H1 (cell line): ENCODE measurements at regions not wholly inside any gene's neighbourhood (a gene's known extent, or its start where the extent isn't known, plus 50 kb on each side); places are given as distances from the start of the nearest gene placed in this dataset.

Source experiments
- CTCF ChIA-PET: fragments of 300-600 bp; sonication (Branson Sonifier 250); formaldehyde crosslinking; loops from one replicate; lab custom pipeline; 2021; ENCODE audit not compliant: partially characterized antibody; lab: Charles Lee
- POLR2A ChIA-PET: fragments of 300-600 bp; sonication (Branson Sonifier 250); formaldehyde crosslinking; loops from one replicate; lab custom pipeline; 2021; ENCODE audit warnings: inconsistent platforms; ENCODE audit not compliant: partially characterized antibody; lab: Charles Lee
- DNase-seq, 2 experiments: peaks; one replicate each; pipeline versions ENCODE4 v3.0.0 to v3.0.0-alpha.2; 2010 to 2022; ENCODE audit warnings: low spot score in 2 of 2, low read depth in 1 of 2, mixed read lengths in 1 of 2
- FAIRE-seq: peaks from 2 replicates; lab custom pipeline; 2011; peaks lifted over from hg19 to GRCh38; lab: Jason Lieb, UNC
- H2AFZ ChIP-seq: 2 replicates; pipeline ENCODE4 v1.8.1; 2012; ENCODE audit warnings: low read length, inconsistent platforms
- H2AK5ac ChIP-seq: 2 replicates; pipeline ENCODE4 v1.6.1; 2013; ENCODE audit warnings: low read depth, low read length
- H2BK120ac ChIP-seq: replicated peaks from 2 replicates; pipeline ENCODE3; 2013; ENCODE audit warnings: low read depth, low read length, inconsistent platforms
- H2BK12ac ChIP-seq: 2 replicates; pipeline ENCODE4 v1.6.1; 2013; ENCODE audit warnings: low read depth, low read length
- H2BK15ac ChIP-seq: 2 replicates; pipeline ENCODE4 v1.6.1; 2013; ENCODE audit warnings: low read length
- H2BK20ac ChIP-seq: 2 replicates; pipeline ENCODE4 v1.6.1; 2013; ENCODE audit warnings: low read length
- H2BK5ac ChIP-seq: 2 replicates; pipeline ENCODE4 v1.6.1; 2013; ENCODE audit warnings: low read depth, low read length
- H3K14ac ChIP-seq: 2 replicates; pipeline ENCODE4 v1.6.1; 2013; ENCODE audit warnings: inconsistent platforms; ENCODE audit not compliant: insufficient read length
- H3K18ac ChIP-seq: 2 replicates; pipeline ENCODE4 v1.6.1; 2013; ENCODE audit warnings: low read length; ENCODE audit errors: extremely low read depth
- H3K23ac ChIP-seq: 2 replicates; pipeline ENCODE4 v1.6.1; 2013; ENCODE audit warnings: inconsistent platforms; ENCODE audit not compliant: insufficient read length
- H3K23me2 ChIP-seq: 2 replicates; pipeline ENCODE4 v1.6.1; 2013; ENCODE audit warnings: low read depth, low read length
- H3K27ac ChIP-seq: 2 replicates; pipeline ENCODE4 v1.6.1; 2011; ENCODE audit warnings: low read depth, low read length, inconsistent platforms
- H3K27me3 ChIP-seq, 4 experiments: replicated peaks in 1 of 4; 1 replicate in 1 of 4; 2 replicates in 3 of 4; pipeline versions ENCODE4 v1.6.1 to v1.8.1; 2011 to 2013; ENCODE audit warnings: low read length in 3 of 4, mild to moderate bottlenecking in 3 of 4, inconsistent platforms in 2 of 4, mixed read lengths in 2 of 4, moderate library complexity in 1 of 4; ENCODE audit not compliant: control insufficient read depth in 3 of 4, insufficient read depth in 3 of 4; ENCODE audit errors: extremely low read depth in 1 of 4
- H3K36me3 ChIP-seq, 4 experiments: 2 replicates each; pipeline versions ENCODE4 v1.6.1 to v1.8.1; 2011 to 2013; ENCODE audit warnings: mild to moderate bottlenecking in 4 of 4, low read length in 3 of 4, moderate library complexity in 2 of 4, control low read depth in 1 of 4, inconsistent platforms in 1 of 4; ENCODE audit not compliant: insufficient read depth in 4 of 4, control insufficient read depth in 2 of 4
- H3K4ac ChIP-seq: replicated peaks from 2 replicates; pipeline ENCODE3; 2013; ENCODE audit warnings: low read length, low read depth, mixed read lengths, inconsistent platforms; ENCODE audit not compliant: insufficient read length
- H3K4me1 ChIP-seq, 4 experiments: replicated peaks in 1 of 4; 1 replicate in 1 of 4; 2 replicates in 3 of 4; pipeline versions ENCODE4 v1.6.1 to v1.8.1; 2011 to 2013; ENCODE audit warnings: low read length in 3 of 4, inconsistent platforms in 2 of 4, mixed read lengths in 1 of 4; ENCODE audit not compliant: insufficient read depth in 4 of 4, control insufficient read depth in 3 of 4
- H3K4me2 ChIP-seq, 2 experiments: 2 replicates each; pipeline versions ENCODE4 v1.6.1 to v1.8.1; 2011 to 2013; ENCODE audit warnings: low read depth in 2 of 2, low read length in 2 of 2, control low read depth in 1 of 2, inconsistent platforms in 1 of 2, mild to moderate bottlenecking in 1 of 2; ENCODE audit not compliant: insufficient read depth in 1 of 2
- H3K4me3 ChIP-seq, 4 experiments: fragments of 200-600, 300-600 bp in 1 of 4; sonication (generic), shearing (Covaris generic), sonication (Bioruptor Twin) in 1 of 4; 2 replicates each; pipeline versions ENCODE4 v1.5.1 to v1.8.1; 2011 to 2016; ENCODE audit warnings: low read length in 4 of 4, low read depth in 3 of 4, control low read depth in 2 of 4, inconsistent platforms in 2 of 4, mild to moderate bottlenecking in 2 of 4, mixed read lengths in 1 of 4, moderate library complexity in 1 of 4; ENCODE audit not compliant: insufficient read depth in 2 of 4; ENCODE audit errors: extremely low read depth in 1 of 4
- H3K56ac ChIP-seq: replicated peaks from 2 replicates; pipeline ENCODE3; 2013; ENCODE audit warnings: low read depth, mild to moderate bottlenecking, mixed read lengths, low read length, inconsistent platforms; ENCODE audit not compliant: insufficient read length
- H3K79me1 ChIP-seq: 2 replicates; pipeline ENCODE4 v1.6.1; 2013; ENCODE audit warnings: low read depth, low read length, control low read depth
- H3K79me2 ChIP-seq, 2 experiments: 2 replicates each; pipeline versions ENCODE4 v1.6.1 to v1.8.1; 2012 to 2013; ENCODE audit warnings: low read length in 2 of 2, mild to moderate bottlenecking in 2 of 2, inconsistent platforms in 1 of 2; ENCODE audit not compliant: insufficient read depth in 2 of 2, control insufficient read depth in 1 of 2
- H3K9ac ChIP-seq, 4 experiments: replicated peaks in 1 of 4; 1 replicate in 1 of 4; 2 replicates in 3 of 4; pipeline versions ENCODE4 v1.6.1 to v1.8.1; 2011 to 2013; ENCODE audit warnings: low read depth in 3 of 4, low read length in 3 of 4, control low read depth in 2 of 4, mild to moderate bottlenecking in 2 of 4, moderate library complexity in 2 of 4, inconsistent platforms in 1 of 4; ENCODE audit errors: extremely low read depth in 1 of 4
- H3K9me3 ChIP-seq, 2 experiments: 2 replicates each; pipeline versions ENCODE4 v1.6.1 to v1.8.1; 2012 to 2013; ENCODE audit warnings: mild to moderate bottlenecking in 2 of 2, moderate library complexity in 2 of 2, control low read depth in 1 of 2, inconsistent platforms in 1 of 2, low read depth in 1 of 2, low read length in 1 of 2, mixed read lengths in 1 of 2; ENCODE audit not compliant: insufficient read depth in 2 of 2
- H4K20me1 ChIP-seq, 2 experiments: replicated peaks in 1 of 2; 2 replicates each; pipeline versions ENCODE3 to v1.8.1; 2011 to 2013; ENCODE audit warnings: inconsistent platforms in 2 of 2, low read length in 2 of 2, mild to moderate bottlenecking in 1 of 2; ENCODE audit not compliant: insufficient read depth in 2 of 2, control insufficient read depth in 1 of 2
- H4K5ac ChIP-seq: 2 replicates; pipeline ENCODE4 v1.6.1; 2013; ENCODE audit warnings: low read length, low read depth, mixed read lengths, inconsistent platforms; ENCODE audit not compliant: insufficient read length
- H4K8ac ChIP-seq: 2 replicates; pipeline ENCODE4 v1.8.0; 2013; ENCODE audit warnings: mild to moderate bottlenecking, moderate library complexity, low read length, inconsistent platforms; ENCODE audit not compliant: insufficient read depth; ENCODE audit errors: extremely low read depth
- H4K91ac ChIP-seq: replicated peaks from 2 replicates; pipeline ENCODE3; 2013; ENCODE audit warnings: low read length, mixed read lengths, inconsistent platforms; ENCODE audit not compliant: insufficient read length
- ASH2L ChIP-seq: fragments of 200-600, 300-600 bp; sonication (generic); IDR thresholded peaks from one replicate; pipeline ENCODE4 v1.7.1; 2017; ENCODE audit warnings: low read length
- POLR2A ChIP-seq, 2 experiments: IDR thresholded peaks; 1 replicate in 1 of 2; 2 replicates in 1 of 2; pipeline ENCODE4 v1.6.1; 2011; ENCODE audit warnings: low read depth in 2 of 2, low read length in 2 of 2, mild to moderate bottlenecking in 2 of 2; ENCODE audit errors: control extremely low read depth in 1 of 2
- POLR2AphosphoS5 ChIP-seq: IDR thresholded peaks from 2 replicates; pipeline ENCODE4 v1.6.1; 2011; ENCODE audit warnings: low read depth, low read length
- RBBP5 ChIP-seq: IDR thresholded peaks from 2 replicates; pipeline ENCODE4 v1.7.1; 2012; ENCODE audit warnings: low read depth, mild to moderate bottlenecking, inconsistent platforms, low read length, moderate library complexity, borderline replicate concordance
- RFX5 ChIP-seq: IDR thresholded peaks from 2 replicates; pipeline ENCODE4 v1.6.1; 2011; ENCODE audit warnings: low read depth, low read length, improper control_type of control experiment, borderline replicate concordance
- SP1 ChIP-seq: IDR thresholded peaks from 2 replicates; pipeline ENCODE4 v1.6.1; 2011; ENCODE audit warnings: low read depth, low read length
- SP2 ChIP-seq: IDR thresholded peaks from 2 replicates; pipeline ENCODE4 v1.6.1; 2012; ENCODE audit warnings: mild to moderate bottlenecking, low read length, inconsistent platforms
- TBP ChIP-seq: IDR thresholded peaks from 2 replicates; pipeline ENCODE4 v1.6.1; 2011; ENCODE audit warnings: low read depth, low read length, improper control_type of control experiment
- WGBS, 2 experiments: shearing (Covaris generic) in 1 of 2; methylation state at CpG; one replicate each; pipeline versions ENCODE4 v1.1.6 to v1.1.7; 2013 to 2015; ENCODE audit warnings: low lambda C conversion rate in 2 of 2, mixed read lengths in 2 of 2, inconsistent platforms in 1 of 2, low coverage in 1 of 2, missing lambda C conversion rate in 1 of 2; ENCODE audit not compliant: insufficient replicate concordance in 2 of 2, insufficient coverage in 1 of 2, insufficient read length in 1 of 2; ENCODE audit errors: extremely low coverage in 1 of 2, missing lambda C conversion rate in 1 of 2; 5-methylcytosine and 5-hydroxymethylcytosine counted together
- TF ChIP-seq, protein P1 (sequence below): IDR thresholded peaks from 2 replicates; pipeline ENCODE4 v1.6.1; 2012; ENCODE audit warnings: inconsistent platforms

DNA sequence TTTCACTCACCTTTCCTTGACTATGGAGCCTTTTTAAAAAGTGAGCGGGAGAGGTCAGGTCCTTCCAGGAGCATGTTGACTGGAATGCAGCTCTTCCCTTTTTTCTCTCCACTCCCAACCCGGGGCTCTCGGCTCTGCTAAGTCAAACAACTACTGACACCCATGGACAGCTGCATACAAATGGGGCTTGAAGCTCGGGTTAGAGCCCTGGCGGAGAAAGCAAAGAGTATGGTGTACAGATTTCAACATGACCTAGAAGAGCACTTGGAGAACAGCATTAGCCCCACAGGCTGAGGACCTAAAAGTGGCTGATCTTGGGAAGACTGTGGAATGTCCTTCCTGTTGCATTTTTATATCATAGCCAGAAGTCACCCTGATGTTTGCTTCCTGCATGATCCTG is 162.0 kb upstream of the STMND1 start:
- Histone ChIP-seq H3K4me1 (no peaks in the 10 kb centered on the region), H2AFZ (no peak overlapping the region), H3K56ac (no peak overlapping the region), H3K9ac (no peak overlapping the region), H3K79me1 (no peaks in the 10 kb centered on the region), H2BK12ac (no peak overlapping the region), H2BK120ac (no peak overlapping the region), H2BK5ac (no peak overlapping the region), H2BK15ac (no peak overlapping the region), H3K27ac (no peak overlapping the region), H3K14ac (no peak overlapping the region), H3K4me2 (no peak overlapping the region), H3K79me2 (no peaks in the 10 kb centered on the region), H2AK5ac (no peak overlapping the region), H3K23ac (no peak overlapping the region), H4K5ac (no peak overlapping the region), H3K4ac (no peak overlapping the region), H2BK20ac (no peak overlapping the region), H3K27me3 (no peaks in the 10 kb centered on the region), H3K4me3 (no peak overlapping the region), H4K20me1 (no peaks in the 10 kb centered on the region), H3K36me3 (no peaks in the 10 kb centered on the region), H3K18ac (no peak overlapping the region), H4K8ac (no peak overlapping the region), H4K91ac (no peak overlapping the region), H3K23me2 (no peaks in the 10 kb centered on the region), H3K9me3 (no peaks in the 10 kb centered on the region)
- DNase-seq (no peak), FAIRE-seq (no peak)
- ChIA-PET POLR2A (no interaction called here), CTCF (interaction anchor here (0.6 to 2.0 kb wide), 3 partner anchors 25 to 655 kb away, joined by 3 to 9 read pairs (median 4); no protein-coding TSS in a partner anchor)
- TF ChIP-seq POLR2AphosphoS5 (no peak), RFX5 (no peak), RBBP5 (no peak), TBP (no peak), SP1 (no peak), ASH2L (no peak), POLR2A (IDR thresholded peaks at IDR 0.05; ENCODE audit: control extremely low read depth in 1 of 2, low read depth in 2 of 2, low read length in 2 of 2) (no peak), SP2 (no peak)
- TF ChIP-seq, protein P1, sequence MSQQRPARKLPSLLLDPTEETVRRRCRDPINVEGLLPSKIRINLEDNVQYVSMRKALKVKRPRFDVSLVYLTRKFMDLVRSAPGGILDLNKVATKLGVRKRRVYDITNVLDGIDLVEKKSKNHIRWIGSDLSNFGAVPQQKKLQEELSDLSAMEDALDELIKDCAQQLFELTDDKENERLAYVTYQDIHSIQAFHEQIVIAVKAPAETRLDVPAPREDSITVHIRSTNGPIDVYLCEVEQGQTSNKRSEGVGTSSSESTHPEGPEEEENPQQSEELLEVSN: no peak
- 91% methylated on average over 5 of the region's 5 CpGs; no CpG with 5 or more reads in 1 of the 2 experiments for WGBS, 2 experiments
